Anterior cingulate cortex (tissue), 58 donors: ENCODE measurements at regions not wholly inside any gene's neighbourhood (a gene's known extent, or its start where the extent isn't known, plus 50 kb on each side); places are given as distances from the start of the nearest gene placed in this dataset.
A peak's percentile ranks its signal among the peaks of the same experiment; 100 is the strongest.

Experiments used
- DNase-seq, 58 donors: peaks; one replicate each; lab custom pipeline; 2025; lab: John Stamatoyannopoulos, UW

DNA sequence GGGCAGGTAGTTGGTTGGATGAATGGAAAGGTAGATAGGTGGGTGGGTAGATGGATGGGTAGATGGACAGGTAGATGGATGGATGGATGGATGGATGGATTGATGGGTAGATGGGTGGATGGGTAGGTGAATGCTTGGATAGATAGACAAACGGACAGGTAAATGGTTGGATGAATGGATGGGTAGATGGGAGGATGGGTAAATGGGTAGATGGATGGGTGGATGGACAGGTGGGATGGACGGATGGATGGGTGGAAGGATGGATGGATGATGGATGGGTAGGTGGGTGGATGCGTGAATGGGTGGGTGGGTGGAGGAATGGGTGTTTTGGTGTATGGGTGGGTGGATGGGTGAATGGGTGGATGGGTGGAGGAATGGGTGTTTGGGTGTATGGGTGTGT lies 50.1 kb upstream of the ASAP2 start:
- DNase-seq: no peak

- no peak for DNase-seq
Measured at GRCh38 chr2:9154061-9154460, 52.6 kb upstream of the ASAP2 start.

- DNase-seq: no peak
Measured at GRCh38 chr2:9153643-9153980, 53.0 kb upstream of the ASAP2 start.

GRCh38 chr2:9152975-9153642 lies 53.5 kb upstream of the ASAP2 start:
- DNase-seq: no peak

- DNase-seq: no peak
Measured at GRCh38 chr2:9150906-9151305, 55.7 kb upstream of the ASAP2 start.

DNA sequence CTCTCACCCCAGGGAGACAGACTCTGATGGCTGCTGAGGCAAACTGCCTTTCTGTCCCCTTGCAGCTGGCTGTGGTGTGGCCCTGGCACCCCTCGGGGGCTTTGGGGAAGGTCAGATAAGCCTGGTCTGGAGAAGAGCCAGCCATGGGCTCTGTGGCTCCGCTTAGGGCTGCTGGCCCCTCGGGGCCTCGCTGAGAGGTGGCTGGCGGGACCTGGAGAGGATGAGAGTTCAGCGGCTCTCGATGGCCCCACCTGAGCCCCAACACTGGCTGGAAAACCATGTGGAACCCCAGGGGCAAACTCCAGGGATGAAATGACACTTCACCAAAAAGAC lies 56.1 kb upstream of the ASAP2 start:
- DNase-seq: no peak

DNA sequence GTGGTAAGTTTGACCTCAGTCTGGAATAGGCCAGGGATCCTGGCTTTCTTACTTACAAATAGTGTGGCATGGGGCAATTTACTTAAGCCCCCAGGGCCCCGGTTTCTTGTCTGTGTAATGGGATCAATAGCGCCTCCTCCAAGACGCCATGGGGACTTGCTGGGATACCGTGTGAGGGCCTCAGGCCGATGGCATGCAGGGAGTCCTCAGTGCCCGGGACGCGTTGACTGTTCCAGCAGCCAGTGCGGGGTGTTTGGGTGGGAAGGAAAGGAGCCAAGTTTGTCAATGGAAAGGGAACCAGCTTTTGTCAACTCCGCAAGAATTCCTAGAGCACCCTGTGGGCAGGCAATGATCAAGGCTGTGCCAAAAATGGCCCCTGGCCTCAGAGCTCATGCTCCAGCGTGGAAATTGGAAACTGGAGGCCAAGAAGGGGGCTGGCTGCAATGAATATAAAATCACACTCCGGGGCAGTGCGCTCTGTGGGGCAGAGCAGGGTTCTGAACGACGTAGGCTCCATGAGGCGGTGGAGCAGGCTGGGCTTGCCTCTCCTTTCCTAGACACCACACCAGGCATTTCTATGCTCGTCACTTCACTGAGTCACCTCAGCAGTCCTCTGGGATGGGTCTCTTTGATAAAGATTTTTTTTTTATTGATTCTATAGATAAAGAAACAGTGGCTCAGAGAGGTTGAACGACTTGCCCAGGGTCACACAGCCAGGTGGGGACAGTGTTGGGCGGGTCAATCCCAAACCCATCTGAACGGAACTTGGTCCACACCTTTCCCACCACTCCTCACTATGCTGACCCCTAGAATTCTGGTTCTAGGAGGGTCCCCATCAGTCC lies 56.7 kb upstream of the ASAP2 start:
- DNase-seq: peak in 1 of 58 donors; percentile 7

DNA sequence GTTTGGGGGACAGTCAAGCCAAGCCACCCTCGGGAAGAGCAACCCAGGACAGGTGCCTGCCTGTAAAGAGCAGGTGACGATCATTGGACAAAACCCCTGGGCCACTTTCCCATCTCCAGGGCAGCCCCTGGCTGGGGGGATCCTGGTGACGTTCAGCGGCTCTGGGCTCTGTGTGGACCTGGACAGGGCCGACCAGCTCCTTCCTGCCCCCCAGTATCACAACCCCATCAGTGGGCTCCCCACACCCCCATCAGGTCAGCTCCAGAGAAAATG lies 57.3 kb upstream of the ASAP2 start:
- DNase-seq: no peak

GRCh38 chr2:9146646-9147045 lies 60.0 kb upstream of the ASAP2 start:
- no peak for DNase-seq

- no peak for DNase-seq
Measured at GRCh38 chr2:9145752-9146430, 60.7 kb upstream of the ASAP2 start.

DNA sequence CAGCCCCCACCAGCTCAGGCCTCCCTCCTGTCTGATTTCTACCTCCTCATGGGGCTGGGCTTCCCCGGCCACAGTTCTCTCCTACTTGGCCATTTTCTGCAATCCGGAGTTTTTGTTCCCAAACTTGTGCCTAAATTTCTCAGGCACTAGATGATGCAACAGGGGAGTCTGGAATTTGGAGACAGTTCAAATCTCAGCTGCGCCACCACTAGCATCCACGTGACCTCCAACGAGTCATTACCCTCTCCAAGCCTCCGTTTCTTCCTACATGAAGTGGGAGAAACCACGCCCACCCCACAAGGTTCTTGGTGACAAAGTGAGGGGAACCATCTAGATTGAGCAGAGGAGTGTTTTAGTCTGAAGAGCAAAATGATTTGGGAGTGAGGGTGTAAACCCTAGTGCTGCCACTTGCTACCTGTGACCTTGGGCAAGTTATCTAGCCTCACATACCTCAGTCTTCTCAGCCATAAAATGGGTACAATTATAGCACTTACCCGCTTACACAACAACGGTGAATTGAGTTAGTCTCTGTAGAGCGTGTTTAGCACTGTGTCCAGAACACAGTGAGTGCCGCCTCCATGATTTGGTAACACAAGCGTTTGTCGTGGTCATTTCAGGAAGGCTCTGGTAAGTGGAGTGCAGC lies 61.4 kb upstream of the ASAP2 start:
- DNase-seq: no peak

- no peak for DNase-seq
Measured at GRCh38 chr2:9144617-9145016, 62.0 kb upstream of the ASAP2 start.

DNA sequence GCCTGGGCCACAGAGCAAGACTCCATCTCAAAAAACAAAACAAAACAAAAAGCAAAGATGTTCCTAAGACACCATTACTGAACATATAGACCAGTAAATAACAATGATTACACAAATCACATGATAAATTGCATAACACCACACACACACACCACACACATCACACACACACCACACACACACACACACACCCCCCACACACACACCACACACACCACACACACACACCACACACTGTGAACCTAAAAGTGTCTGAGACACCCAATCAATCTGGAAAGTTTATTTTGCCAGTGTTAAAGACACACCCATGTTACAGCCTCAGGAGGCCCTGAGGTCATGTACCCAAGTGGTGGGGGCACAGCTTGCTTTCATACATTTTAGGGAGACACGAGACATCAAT lies 62.6 kb upstream of the ASAP2 start:
- DNase-seq: no peak

GRCh38 chr2:9143264-9143815 lies 63.3 kb upstream of the ASAP2 start:
- DNase-seq: no peak

DNA sequence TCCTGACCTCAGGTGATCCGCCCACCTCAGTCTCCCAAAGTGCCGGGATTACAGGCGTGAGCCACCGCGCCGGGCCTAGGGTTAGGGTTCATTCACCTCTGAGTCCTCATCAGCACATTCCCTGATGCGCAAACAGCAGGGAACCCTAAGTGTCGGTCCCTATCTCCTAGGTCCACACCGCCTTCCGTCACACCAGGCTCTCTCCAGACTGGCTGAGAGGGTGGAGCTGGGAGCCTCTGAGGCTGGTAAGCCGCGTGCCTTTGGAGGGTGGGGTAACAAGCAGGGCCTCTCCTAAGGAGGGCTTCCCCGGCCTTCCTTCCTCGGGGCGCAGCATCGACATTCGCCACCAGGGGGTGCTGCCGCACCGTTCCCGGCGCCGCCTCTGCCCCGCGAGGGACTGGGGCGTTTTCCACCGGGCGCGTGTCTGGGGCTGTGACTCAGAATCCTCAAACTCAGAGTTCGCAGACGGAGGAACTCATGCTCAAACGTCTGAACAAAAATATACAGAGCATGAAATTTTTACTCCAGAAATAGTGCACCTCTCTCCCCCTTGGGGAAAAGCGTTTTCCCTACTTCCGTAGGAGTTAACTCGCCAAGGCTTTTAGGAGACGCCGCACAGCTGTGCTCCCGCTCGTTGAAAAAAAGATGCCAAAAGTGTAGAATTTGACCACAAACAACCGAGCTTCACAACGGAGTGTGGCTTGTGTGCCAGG lies 63.9 kb upstream of the ASAP2 start:
- peak in 57 of 58 donors; percentile 16 to 86 (median 67) for DNase-seq

GRCh38 chr2:9141706-9142460 lies 64.7 kb upstream of the ASAP2 start:
- DNase-seq: no peak

DNA sequence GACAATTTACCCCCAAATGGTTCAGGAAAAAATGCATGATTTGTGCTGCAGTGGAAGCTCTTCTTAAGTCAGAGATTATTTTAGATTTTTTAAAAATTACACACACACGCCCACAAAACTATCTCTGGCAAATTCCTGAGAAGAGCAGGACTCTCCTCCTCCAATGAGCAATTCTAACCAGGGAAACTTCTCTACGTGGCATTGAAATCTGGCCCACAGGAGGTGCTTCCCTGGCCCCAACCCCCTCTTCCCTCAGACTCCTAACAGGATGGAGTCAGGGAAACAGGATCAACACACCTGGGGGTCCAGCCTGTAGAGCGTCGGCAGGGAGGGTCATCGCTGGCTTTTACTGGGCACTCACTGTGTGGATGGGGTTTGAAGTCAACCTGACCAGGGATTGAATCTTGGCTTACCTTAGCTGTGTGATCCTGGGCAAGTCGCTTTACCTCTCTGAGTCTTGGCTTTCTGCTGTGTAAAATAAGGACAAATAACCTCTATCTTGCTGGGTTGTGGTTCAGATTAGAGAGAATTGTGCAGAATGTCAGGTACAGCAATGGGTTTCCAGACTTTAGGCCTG lies 65.4 kb upstream of the ASAP2 start:
- no peak for DNase-seq

DNA sequence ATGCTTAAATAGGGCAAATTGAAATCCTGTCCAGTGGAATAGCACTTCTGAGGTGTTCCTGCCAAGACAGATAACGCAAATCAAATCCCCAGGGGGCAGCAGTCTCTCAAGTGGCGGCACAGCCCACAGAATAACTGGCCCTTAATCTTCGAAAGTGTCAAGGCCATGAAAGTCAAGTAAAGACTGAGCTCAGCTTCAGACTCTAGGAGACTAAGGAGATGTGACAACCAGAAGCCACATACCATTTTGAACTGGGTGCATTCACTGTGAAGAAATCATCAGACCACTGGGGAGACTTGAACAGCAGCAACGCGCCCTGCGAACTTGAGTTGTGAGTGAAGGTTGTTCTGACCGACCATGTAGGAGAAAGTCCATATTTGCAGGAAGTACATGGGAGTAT lies 66.0 kb upstream of the ASAP2 start:
- DNase-seq: no peak
